Psoas muscle (tissue), 7 donors: ENCODE measurements at regions not wholly inside any gene's neighbourhood (a gene's known extent, or its start where the extent isn't known, plus 50 kb on each side); places are given as distances from the start of the nearest gene placed in this dataset.

Source experiments
- ATAC-seq, 4 donors: fragments of 200-7000 bp; cut with Tn5 transposase; one replicate each; pipeline ENCODE4 v1.9.1; 2020; ENCODE audit warnings: moderate library complexity in 3 of 4, mild to moderate bottlenecking in 2 of 4
- DNase-seq, 2 donors: peaks; one replicate each; pipeline ENCODE4 v3.0.0-alpha.2; 2020
- H3K27ac ChIP-seq: fragments of 200-600 bp; one replicate; pipeline ENCODE4 v1.8.0; 2022
- H3K27me3 ChIP-seq, 3 donors: fragments of 200-600 bp in 1 of 3; one replicate each; pipeline versions ENCODE4 v1.6.1 to v1.8.0; 2013 to 2022; ENCODE audit warnings: low read length in 2 of 3, mild to moderate bottlenecking in 2 of 3, moderate library complexity in 1 of 3; ENCODE audit not compliant: insufficient read depth in 3 of 3
- H3K36me3 ChIP-seq, 2 donors: fragments of 200-600 bp in 1 of 2; one replicate each; pipeline versions ENCODE4 v1.6.1 to v1.8.0; 2013 to 2022; ENCODE audit warnings: low read depth in 1 of 2, mild to moderate bottlenecking in 1 of 2, moderate library complexity in 1 of 2; ENCODE audit not compliant: insufficient read depth in 1 of 2
- H3K4me1 ChIP-seq: fragments of 200-600 bp; one replicate; pipeline ENCODE4 v1.8.0; 2022
- H3K4me3 ChIP-seq: fragments of 200-600 bp; one replicate; pipeline ENCODE4 v1.8.0; 2022; ENCODE audit warnings: mild to moderate bottlenecking
- H3K9me3 ChIP-seq: fragments of 200-600 bp; one replicate; pipeline ENCODE4 v1.8.0; 2022
- WGBS, 3 donors: extraction: QIAGEN DNeasy Blood & Tissue Kit; methylation state at CpG; one replicate each; pipeline versions ENCODE4 v1.1.6 to v1.1.7; 2013; 5-methylcytosine and 5-hydroxymethylcytosine counted together
- intact Hi-C, 2 donors: fragments of 100-400 bp; cut with DNase I; formaldehyde crosslinking; loops; one replicate each; pipeline versions ENCODE4 v1.11.0 to v1.14.2; 2022
- TF ChIP-seq, protein P1 (sequence below): fragments of 200-600 bp; IDR thresholded peaks from one replicate; pipeline ENCODE4 v1.8.0; 2022; ENCODE audit warnings: antibody characterized with exemption
- donor health status: healthy with polysubstance abuse.
- donor health status: DM: no; HTN: no; CAD: no; lungs with moderate emphysema.
- donor health status: Bipolar disorder and iron deficiency.
- donor health status: healthy.
- donor health status: DM: yes; HTN: yes; CAD: no.
- donor health status: DM: no; HTN: no; CAD: no.
- donor health status: DM: yes; HTN: yes; CAD: no.

DNA sequence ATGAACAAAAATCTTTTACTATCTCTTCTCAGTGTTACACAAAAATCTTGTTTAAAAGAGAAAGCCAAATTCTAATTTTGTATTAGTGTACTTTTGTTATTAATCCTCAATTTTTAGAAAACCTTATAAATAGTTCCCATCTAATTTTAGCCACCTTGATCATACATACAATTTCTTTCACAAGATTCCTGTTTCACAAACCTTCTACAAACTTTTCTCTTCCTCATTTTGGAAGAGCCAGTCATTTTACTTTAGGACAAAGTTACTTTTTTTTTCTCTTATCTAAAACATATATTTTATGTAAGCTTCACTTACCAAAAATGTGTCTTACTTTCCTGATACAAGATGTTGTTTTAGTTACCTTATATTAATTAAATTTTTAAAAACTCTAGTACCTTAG is 161.3 kb downstream of the YIPF5 start:
- intact Hi-C loops, result no loop called here
- no peak overlapping the region for H3K27ac ChIP-seq
- no peak for DNase-seq

DNA sequence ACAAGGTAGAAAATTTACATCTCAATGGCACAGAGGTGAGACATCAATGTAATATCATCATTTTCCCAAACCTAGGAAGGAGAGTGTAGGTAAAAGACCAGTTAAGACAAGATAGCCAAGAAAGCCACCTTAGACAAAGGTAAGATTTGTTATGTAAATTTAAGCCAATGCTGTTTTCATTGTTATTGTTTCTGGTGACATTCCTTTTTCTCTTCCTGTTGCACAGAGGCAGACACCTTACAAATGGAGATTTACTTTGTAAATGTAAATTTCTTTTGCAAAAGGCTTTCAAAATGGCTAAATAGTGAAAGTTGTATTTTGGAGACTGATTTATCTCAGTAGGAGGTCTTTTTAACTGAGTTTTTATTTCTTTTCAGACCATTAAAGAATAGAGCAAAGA is 159.1 kb downstream of the YIPF5 start:
- H3K4me1 ChIP-seq, result no peaks in the 10 kb centered on the region
- H3K27ac ChIP-seq, result no peak overlapping the region
- H3K27me3 ChIP-seq, result no peaks in the 10 kb centered on the region
- intact Hi-C loops, result no loop called here
- no peak overlapping the region for H3K4me3 ChIP-seq
- no peaks in the 10 kb centered on the region for H3K36me3 ChIP-seq
- no peak for ATAC-seq
- TF ChIP-seq, protein P1, sequence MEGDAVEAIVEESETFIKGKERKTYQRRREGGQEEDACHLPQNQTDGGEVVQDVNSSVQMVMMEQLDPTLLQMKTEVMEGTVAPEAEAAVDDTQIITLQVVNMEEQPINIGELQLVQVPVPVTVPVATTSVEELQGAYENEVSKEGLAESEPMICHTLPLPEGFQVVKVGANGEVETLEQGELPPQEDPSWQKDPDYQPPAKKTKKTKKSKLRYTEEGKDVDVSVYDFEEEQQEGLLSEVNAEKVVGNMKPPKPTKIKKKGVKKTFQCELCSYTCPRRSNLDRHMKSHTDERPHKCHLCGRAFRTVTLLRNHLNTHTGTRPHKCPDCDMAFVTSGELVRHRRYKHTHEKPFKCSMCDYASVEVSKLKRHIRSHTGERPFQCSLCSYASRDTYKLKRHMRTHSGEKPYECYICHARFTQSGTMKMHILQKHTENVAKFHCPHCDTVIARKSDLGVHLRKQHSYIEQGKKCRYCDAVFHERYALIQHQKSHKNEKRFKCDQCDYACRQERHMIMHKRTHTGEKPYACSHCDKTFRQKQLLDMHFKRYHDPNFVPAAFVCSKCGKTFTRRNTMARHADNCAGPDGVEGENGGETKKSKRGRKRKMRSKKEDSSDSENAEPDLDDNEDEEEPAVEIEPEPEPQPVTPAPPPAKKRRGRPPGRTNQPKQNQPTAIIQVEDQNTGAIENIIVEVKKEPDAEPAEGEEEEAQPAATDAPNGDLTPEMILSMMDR, result no peak
- H3K9me3 ChIP-seq, result no peaks in the 10 kb centered on the region
- DNase-seq, result no peak

More for the DNA sequence above, 161.3 kb downstream of the YIPF5 start:
- no peaks in the 10 kb centered on the region for H3K36me3 ChIP-seq
- TF ChIP-seq, protein P1, result no peak
- ATAC-seq, result no peak
- no peak overlapping the region for H3K4me3 ChIP-seq
- no peaks in the 10 kb centered on the region for H3K27me3 ChIP-seq
- H3K4me1 ChIP-seq, result no peaks in the 10 kb centered on the region
- H3K9me3 ChIP-seq, result no peaks in the 10 kb centered on the region

DNA sequence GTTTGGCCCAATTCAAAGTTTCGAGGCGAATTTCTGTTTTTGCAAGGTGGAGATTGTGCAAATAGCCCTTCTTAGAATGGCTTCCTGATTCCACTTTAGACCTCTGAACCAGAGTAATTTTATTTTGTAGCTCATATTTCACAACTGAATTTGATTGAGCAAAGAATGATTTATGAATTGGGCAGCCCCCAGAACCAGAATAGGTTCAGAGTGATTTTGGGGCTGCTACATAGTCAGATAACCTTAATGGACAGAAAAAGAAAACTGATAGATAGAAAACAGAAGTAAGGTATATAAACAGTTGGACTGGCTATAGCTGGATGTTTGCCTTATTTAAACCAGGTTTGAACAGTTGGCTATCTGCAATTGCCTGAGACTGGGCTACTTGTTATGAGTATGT is 156.6 kb downstream of the YIPF5 start:
- Histone ChIP-seq H3K27me3 (no peaks in the 10 kb centered on the region), H3K27ac (no peak overlapping the region), H3K36me3 (no peaks in the 10 kb centered on the region), H3K4me1 (no peaks in the 10 kb centered on the region), H3K9me3 (no peaks in the 10 kb centered on the region), H3K4me3 (no peak overlapping the region)
- TF ChIP-seq, protein P1, result no peak
- intact Hi-C loops, result no loop called here
- ATAC-seq, result no peak
- 63 to 98% (median 87%) methylated on average over 2 of the region's 2 CpGs for WGBS, 3 donors
- DNase-seq, result no peak

DNA sequence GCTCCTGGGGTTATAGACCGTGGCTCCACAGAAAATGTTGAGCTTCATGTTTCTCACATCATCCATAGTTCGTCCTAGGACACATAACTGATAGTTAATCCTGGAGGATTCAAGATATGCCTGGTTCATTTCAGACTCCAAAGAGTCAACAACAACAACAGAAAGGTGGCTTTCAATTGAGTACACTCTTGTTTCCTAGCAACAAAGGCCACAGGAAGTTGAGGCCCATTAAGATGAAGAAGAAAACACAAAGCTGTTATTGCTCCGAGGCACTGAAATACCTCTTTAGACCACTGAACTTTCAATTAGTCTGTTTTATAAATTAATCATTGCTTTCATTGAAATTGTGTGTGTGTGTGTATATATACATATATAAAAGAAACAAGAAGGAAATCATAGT is 154.5 kb downstream of the YIPF5 start:
- H3K36me3 ChIP-seq, result no peaks in the 10 kb centered on the region
- H3K27me3 ChIP-seq, result no peaks in the 10 kb centered on the region
- WGBS, 3 donors, result 37 to 62% (median 47%) methylated on average over 3 of the region's 3 CpGs
- H3K9me3 ChIP-seq, result no peaks in the 10 kb centered on the region
- no peak overlapping the region for H3K27ac ChIP-seq
- ATAC-seq (no peak), DNase-seq (no peak)
- H3K4me1 ChIP-seq, result no peaks in the 10 kb centered on the region
- TF ChIP-seq, protein P1, result no peak
- intact Hi-C loops, result no loop called here
- no peak overlapping the region for H3K4me3 ChIP-seq

DNA sequence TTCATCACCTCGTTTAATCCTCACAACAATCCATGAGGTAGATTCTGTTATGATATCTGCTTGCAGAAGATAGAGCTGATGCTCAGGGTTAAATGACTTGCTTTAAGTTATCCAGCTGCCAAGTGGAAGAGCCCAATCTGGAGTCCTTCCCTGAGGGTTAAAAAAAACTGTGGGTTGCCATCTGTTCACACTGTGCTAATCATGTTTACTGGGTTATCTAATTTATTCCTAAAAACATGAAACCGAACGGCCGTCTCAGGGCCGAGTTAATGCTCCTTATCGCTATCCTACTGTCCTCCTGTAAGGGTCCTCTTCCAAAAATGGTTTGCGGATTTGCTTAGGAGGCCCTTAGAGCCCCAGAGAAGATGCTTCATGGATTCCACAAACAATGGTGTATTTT is 153.3 kb downstream of the YIPF5 start:
- intact Hi-C loops, result no loop called here
- H3K4me1 ChIP-seq, result no peaks in the 10 kb centered on the region
- WGBS, 3 donors, result 59 to 85% (median 64%) methylated on average over 7 of the region's 7 CpGs
- no peak overlapping the region for H3K27ac ChIP-seq
- TF ChIP-seq, protein P1, result no peak
- no peaks in the 10 kb centered on the region for H3K36me3 ChIP-seq
- no peaks in the 10 kb centered on the region for H3K27me3 ChIP-seq
- no peak for ATAC-seq
- no peak for DNase-seq
- no peaks in the 10 kb centered on the region for H3K9me3 ChIP-seq
- H3K4me3 ChIP-seq, result no peak overlapping the region
